KMS-11 (cell line): ENCODE measurements at regions not wholly inside any gene's neighbourhood (a gene's known extent, or its start where the extent isn't known, plus 50 kb on each side); places are given as distances from the start of the nearest gene placed in this dataset.

Experiments used
- H2AFZ ChIP-seq: fragments of 200-600 bp; sonication (generic); 2 replicates; pipeline ENCODE4 v1.6.1; 2016; ENCODE audit warnings: antibody characterized with exemption, mixed run types, low read depth
- H3K27ac ChIP-seq: fragments of 200-600 bp; sonication (generic); 2 replicates; pipeline ENCODE4 v1.6.1; 2016; ENCODE audit warnings: mild to moderate bottlenecking, mixed run types
- H3K27me3 ChIP-seq: fragments of 200-600 bp; sonication (generic); 2 replicates; pipeline ENCODE4 v1.6.1; 2017; ENCODE audit warnings: mild to moderate bottlenecking, low read depth, mixed run types, moderate library complexity; ENCODE audit not compliant: insufficient read depth
- H3K36me3 ChIP-seq: fragments of 200-600 bp; sonication (generic); 2 replicates; pipeline ENCODE4 v1.6.1; 2017; ENCODE audit warnings: mild to moderate bottlenecking, mixed run types; ENCODE audit not compliant: insufficient read depth
- H3K4me1 ChIP-seq: fragments of 200-600 bp; sonication (generic); 2 replicates; pipeline ENCODE4 v1.6.1; 2016; ENCODE audit warnings: mild to moderate bottlenecking, low read depth, mixed run types; ENCODE audit not compliant: poor library complexity, severe bottlenecking
- H3K4me2 ChIP-seq: fragments of 200-600 bp; sonication (generic); 2 replicates; pipeline ENCODE4 v1.7.0; 2016; ENCODE audit warnings: mild to moderate bottlenecking, mixed run types
- H3K4me3 ChIP-seq: fragments of 200-600 bp; sonication (generic); IDR thresholded peaks from 2 replicates; pipeline ENCODE4 v1.6.1; 2017; ENCODE audit warnings: low read depth, low read length, mixed read lengths; ENCODE audit not compliant: insufficient read depth
- H3K79me2 ChIP-seq: fragments of 200-600 bp; sonication (generic); 2 replicates; pipeline ENCODE4 v1.6.1; 2016; ENCODE audit warnings: low read depth, mixed run types; ENCODE audit not compliant: insufficient read depth
- H3K9ac ChIP-seq: fragments of 200-600 bp; sonication (generic); 2 replicates; pipeline ENCODE4 v1.6.1; 2016; ENCODE audit warnings: mild to moderate bottlenecking, mixed run types
- H4K20me1 ChIP-seq: fragments of 200-600 bp; sonication (generic); 2 replicates; pipeline ENCODE4 v1.6.1; 2016; ENCODE audit warnings: mild to moderate bottlenecking, mixed run types; ENCODE audit not compliant: insufficient read depth
- TF ChIP-seq, protein P1 (sequence below): fragments of 200-600 bp; sonication (generic); conservative IDR thresholded peaks from 2 replicates; pipeline ENCODE4 v1.6.1; 2017; ENCODE audit warnings: low read depth, mild to moderate bottlenecking, antibody characterized with exemption, low read length, moderate library complexity, mixed read lengths

DNA sequence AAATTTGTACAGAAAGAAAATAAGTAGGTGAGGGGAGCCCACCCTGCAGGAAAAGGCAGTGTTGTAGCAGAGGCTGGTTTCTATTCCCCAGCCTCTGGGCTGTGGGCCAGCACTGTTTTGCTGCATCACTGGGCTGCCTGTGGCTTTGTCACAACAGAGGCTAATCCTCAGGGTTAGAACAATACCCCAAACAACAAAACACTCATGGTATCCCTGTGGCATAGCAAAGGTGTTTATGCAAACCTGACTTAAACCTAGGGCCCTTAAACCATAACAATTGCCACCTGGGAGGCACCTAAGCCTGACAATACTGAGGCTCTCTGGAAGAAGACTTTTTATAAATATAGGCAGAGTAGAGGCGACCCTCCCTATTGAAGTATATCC is 314.7 kb downstream of the OLFM4 start:
- no peaks in the 10 kb centered on the region for H3K36me3 ChIP-seq

DNA sequence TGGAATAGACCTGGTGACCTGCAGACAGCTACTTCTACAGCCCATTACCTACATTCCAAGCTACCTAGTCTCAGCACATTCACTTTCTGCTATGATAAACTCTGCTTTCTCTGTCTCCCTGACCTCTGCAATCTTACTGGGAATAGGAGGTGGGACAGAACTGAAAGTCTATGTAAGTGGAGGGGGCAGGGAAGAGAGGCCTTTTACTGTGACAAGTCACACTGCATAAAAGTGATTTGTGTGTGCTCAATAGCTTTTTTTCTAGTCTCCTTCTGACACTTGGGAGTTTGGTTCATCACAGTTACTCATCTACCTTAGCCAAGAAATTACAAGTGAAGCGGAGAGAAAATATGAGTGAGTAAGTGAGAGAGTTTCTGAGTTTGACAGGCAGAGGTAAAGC is 322.4 kb downstream of the OLFM4 start:
- TF ChIP-seq, protein P1, sequence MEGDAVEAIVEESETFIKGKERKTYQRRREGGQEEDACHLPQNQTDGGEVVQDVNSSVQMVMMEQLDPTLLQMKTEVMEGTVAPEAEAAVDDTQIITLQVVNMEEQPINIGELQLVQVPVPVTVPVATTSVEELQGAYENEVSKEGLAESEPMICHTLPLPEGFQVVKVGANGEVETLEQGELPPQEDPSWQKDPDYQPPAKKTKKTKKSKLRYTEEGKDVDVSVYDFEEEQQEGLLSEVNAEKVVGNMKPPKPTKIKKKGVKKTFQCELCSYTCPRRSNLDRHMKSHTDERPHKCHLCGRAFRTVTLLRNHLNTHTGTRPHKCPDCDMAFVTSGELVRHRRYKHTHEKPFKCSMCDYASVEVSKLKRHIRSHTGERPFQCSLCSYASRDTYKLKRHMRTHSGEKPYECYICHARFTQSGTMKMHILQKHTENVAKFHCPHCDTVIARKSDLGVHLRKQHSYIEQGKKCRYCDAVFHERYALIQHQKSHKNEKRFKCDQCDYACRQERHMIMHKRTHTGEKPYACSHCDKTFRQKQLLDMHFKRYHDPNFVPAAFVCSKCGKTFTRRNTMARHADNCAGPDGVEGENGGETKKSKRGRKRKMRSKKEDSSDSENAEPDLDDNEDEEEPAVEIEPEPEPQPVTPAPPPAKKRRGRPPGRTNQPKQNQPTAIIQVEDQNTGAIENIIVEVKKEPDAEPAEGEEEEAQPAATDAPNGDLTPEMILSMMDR, result no peak
- no peaks in the 10 kb centered on the region for H3K4me1 ChIP-seq
- no peaks in the 10 kb centered on the region for H3K27me3 ChIP-seq
- H3K36me3 ChIP-seq, result no peaks in the 10 kb centered on the region
- no peak overlapping the region for H3K4me3 ChIP-seq
- no peak overlapping the region for H3K9ac ChIP-seq
- no peak overlapping the region for H3K4me2 ChIP-seq
- no peak overlapping the region for H3K27ac ChIP-seq
- H4K20me1 ChIP-seq, result no peaks in the 10 kb centered on the region
- H3K79me2 ChIP-seq, result no peaks in the 10 kb centered on the region
- no peak overlapping the region for H2AFZ ChIP-seq

More for the DNA sequence above, 314.7 kb downstream of the OLFM4 start:
- Histone ChIP-seq H3K9ac (no peak overlapping the region), H3K79me2 (no peaks in the 10 kb centered on the region), H4K20me1 (no peaks in the 10 kb centered on the region), H2AFZ (no peak overlapping the region), H3K4me2 (no peak overlapping the region), H3K4me1 (peaks cover 9% of the 10 kb centered on the region), H3K27me3 (no peaks in the 10 kb centered on the region), H3K4me3 (no peak overlapping the region), H3K27ac (no peak overlapping the region; the same call in 1 of the 2 replicates)
- TF ChIP-seq, protein P1, result no peak

DNA sequence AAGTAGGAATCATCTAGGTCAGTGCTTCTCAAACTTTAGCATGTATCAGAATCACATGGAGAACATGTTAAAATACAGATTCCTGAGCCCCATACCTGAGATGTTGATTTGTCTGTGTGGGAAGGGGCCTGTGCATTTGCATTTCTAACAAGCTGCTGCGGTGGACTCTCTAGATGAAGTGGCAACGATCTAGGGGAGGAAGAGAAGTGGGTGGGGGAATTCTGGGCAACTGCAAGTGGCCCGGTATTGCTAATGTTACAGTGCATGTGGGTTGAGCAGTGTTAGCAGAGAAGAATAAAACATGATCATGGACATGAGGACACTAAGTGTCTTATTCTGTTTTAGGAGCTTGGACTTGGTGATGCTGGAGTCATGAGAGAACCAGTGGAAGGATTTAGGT is 329.0 kb downstream of the OLFM4 start:
- Histone ChIP-seq H3K4me3 (no peak overlapping the region), H4K20me1 (no peaks in the 10 kb centered on the region), H2AFZ (no peak overlapping the region), H3K27ac (no peak overlapping the region), H3K79me2 (no peaks in the 10 kb centered on the region), H3K9ac (no peak overlapping the region), H3K4me1 (no peaks in the 10 kb centered on the region), H3K36me3 (no peaks in the 10 kb centered on the region), H3K4me2 (no peak overlapping the region), H3K27me3 (no peaks in the 10 kb centered on the region)
- TF ChIP-seq, protein P1, result no peak

DNA sequence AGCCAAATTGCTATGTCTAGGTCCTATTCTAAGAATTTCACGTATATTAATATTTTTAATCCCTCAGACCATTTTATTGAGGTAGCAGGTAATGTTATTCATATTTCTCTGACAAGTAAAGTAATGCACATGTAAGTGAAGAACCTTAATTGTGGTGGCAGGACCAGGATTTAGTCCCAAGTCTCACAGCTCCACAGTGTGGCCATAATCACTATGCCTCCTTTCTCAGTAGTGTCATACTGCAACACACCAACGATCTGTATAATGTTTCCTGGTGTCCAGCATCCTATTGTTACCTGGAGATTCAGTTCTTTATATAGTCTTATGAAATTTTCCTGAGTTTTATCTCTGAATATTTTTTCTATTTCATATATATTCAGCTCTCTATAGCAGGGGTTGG is 340.3 kb downstream of the OLFM4 start:
- Histone ChIP-seq H3K4me3 (no peak overlapping the region), H3K36me3 (no peaks in the 10 kb centered on the region), H4K20me1 (no peaks in the 10 kb centered on the region), H3K27me3 (no peaks in the 10 kb centered on the region), H3K79me2 (no peaks in the 10 kb centered on the region), H3K4me2 (no peak overlapping the region), H2AFZ (no peak overlapping the region), H3K4me1 (no peaks in the 10 kb centered on the region), H3K9ac (no peak overlapping the region), H3K27ac (no peak overlapping the region)
- TF ChIP-seq, protein P1, result no peak
